COR-L47 (cell line): ENCODE measurements at regions not wholly inside any gene's neighbourhood (a gene's known extent, or its start where the extent isn't known, plus 50 kb on each side); places are given as distances from the start of the nearest gene placed in this dataset.
"Not testable (repeated sequence)": the region's sequence is repeated elsewhere in the genome, so short reads cannot be mapped to it uniquely, and the experiment has no call there.

Experiments
- DNase-seq: peaks from one replicate; lab custom pipeline; 2025; lab: John Stamatoyannopoulos, UW

- no peak for DNase-seq
Measured at GRCh38 chr4:62676962-62677361, 1476.8 kb downstream of the ADGRL3 start.

GRCh38 chr4:62670514-62670913 is 1470.4 kb downstream of the ADGRL3 start:
- peak; percentile 60 for DNase-seq

DNA sequence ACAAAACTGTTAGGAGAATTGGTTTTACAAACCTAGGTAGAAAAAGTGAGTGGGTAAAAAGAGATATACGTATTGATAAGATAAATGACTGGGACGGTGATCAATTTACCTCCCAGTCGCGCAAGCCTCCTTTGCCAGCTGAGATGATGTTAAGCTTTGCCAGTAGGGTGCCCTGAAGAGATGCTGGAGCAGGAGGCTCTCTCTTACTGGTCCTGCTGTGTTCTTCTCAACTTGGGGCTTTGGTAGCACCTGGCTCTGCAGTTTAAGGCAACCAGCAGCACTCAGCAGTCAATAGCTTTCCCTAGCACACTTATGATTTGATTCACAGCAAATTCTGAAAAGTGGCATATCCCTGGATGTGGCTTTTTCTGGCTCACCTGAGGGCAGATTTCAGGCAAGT is 1461.7 kb downstream of the ADGRL3 start:
- no peak for DNase-seq

GRCh38 chr4:62656006-62656405 is 1455.9 kb downstream of the ADGRL3 start:
- no peak for DNase-seq

- DNase-seq: peak; percentile 33
Measured at GRCh38 chr4:62644372-62644771, 1444.2 kb downstream of the ADGRL3 start.

GRCh38 chr4:62640296-62640695 is 1440.2 kb downstream of the ADGRL3 start:
- peak; percentile 18 for DNase-seq

- DNase-seq: no peak
Measured at GRCh38 chr4:62627671-62628070, 1427.5 kb downstream of the ADGRL3 start.

GRCh38 chr4:62627141-62627540 is 1427.0 kb downstream of the ADGRL3 start:
- DNase-seq: no peak

GRCh38 chr4:62622089-62622488 is 1422.0 kb downstream of the ADGRL3 start:
- DNase-seq: no peak

DNA sequence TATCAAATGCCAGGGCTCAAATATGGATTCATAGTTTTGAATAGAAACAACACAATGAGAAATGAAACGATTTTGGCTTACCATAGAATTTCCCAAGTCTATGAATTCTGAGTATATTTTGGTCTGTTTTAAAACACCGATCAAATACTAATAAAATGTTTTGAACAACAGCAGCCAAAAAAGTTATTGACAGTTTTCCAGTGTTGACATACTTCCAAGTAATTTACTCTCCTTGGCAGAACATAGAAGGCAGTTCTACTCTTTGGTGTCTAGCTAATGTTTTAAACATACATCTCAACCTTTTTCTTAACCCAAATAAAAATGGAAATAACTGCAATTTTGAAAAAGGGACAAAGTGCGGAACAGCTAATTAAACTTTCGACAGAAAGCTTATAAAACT is 1419.8 kb downstream of the ADGRL3 start:
- no peak for DNase-seq

DNA sequence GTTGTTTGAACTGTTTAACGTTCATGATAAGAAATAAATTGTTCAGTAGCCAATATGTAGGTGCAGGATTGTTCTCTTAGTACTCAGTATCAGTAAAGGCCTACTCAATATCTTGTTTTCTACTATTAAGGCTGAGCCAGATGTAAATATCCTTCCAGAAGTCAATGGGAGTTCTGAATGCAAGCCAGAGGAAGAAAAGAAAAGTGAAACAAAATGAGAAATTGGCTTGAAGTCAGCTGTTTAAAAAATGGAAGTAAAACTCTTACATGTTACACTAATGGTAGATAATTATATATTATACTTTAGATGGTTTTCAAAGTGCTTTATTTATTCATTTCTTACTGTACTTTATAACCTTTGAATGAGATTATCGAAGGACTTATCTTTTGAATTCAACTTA is 1417.9 kb downstream of the ADGRL3 start:
- DNase-seq: no peak

DNA sequence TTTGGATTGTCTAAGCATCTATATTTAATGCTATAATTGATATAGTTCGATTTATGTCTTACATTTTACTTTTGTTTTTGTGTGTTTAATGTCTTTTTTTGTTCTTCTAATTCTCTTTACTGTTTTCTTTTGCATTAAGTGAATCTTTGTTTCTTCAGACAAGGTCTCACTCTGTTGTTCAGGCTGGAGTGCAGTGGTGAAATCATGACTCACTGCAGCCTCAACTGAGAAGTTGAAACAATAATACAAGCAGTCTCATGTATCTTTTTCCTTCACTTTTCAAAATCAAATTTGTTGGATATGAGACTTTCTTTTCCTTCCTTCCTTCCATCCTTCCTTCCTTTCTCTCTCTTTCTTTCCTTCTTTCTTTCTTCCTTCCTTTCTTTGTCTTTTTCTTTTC is 1401.6 kb downstream of the ADGRL3 start:
- no peak for DNase-seq

DNA sequence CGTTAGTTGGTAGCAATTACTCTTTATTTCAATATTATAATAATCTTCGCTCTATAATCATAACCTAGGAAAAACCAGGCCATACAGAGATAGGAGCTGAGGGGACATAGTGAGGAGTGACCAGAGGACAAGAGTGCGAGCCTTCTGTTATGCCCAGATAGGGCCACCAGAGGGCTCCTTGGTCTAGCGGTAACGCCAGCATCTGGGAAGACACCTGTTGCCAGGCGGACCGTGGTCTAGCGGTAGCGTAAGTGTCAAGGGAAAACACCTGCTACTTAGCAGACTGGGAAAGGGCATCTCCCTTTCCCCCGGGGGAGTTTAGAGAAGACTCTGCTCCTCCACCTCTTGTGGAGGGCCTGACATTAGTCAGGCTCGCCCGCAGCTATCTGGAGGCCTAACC is 1395.1 kb downstream of the ADGRL3 start:
- not testable (repeated sequence) for DNase-seq

DNA sequence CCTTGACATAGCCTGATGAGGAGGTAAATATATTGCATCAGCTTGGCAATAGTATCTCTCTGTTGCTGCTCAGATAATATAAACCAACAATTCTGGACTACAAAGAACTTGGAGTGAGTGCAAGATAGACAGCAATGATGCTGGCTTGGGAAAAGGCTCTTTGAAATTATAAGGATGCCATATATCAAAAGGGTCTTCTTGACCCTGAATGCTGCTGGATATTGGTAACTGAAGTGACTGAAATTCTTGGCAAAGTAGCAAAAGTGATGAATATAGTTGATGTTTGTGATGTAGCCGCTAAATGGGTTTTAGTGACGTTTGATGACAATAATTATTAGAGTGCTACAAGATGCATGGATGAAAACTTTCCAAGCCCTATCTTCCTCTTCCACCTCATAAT is 1391.6 kb downstream of the ADGRL3 start:
- no peak for DNase-seq

GRCh38 chr4:62588671-62589070 is 1388.5 kb downstream of the ADGRL3 start:
- no peak for DNase-seq

DNA sequence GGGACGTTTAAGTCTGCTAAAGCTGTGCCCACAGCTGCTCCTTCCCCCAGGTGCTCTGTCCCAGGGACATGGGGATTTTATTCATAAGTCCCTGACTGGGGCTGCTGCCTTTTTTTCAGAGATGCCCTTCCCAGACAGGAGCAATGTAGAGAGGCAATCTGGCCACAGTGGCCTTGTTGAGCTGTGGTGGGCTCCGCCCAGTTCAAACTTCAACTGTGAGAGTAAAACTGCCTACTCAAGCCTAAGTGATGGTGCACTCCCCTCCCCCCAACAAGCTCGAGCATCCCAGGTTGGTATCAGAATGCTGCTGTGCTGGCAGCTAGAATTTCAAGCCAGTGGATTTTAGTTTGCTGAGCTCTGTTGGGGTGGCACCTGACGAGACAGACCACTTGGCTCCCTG is 1371.4 kb downstream of the ADGRL3 start:
- no peak for DNase-seq

DNA sequence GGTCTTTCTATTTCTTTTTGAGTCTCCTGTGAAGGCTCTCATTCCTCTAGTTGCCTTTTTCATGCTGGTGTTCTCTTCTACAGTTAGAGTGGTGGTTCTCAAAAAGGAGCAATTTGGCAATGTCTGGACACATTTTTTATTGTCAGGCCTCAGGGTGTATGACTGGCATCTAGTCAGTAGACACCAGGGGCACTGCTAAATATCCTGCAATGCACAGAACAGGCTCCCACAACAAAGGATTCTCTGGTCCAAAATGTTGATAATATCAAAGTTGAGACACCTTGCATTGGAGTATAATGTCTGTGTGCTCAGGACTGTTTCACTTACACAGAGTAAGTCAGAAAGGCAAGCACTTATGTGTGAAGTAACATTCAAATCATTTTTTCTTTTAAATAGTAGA is 1360.7 kb downstream of the ADGRL3 start:
- DNase-seq: no peak

DNA sequence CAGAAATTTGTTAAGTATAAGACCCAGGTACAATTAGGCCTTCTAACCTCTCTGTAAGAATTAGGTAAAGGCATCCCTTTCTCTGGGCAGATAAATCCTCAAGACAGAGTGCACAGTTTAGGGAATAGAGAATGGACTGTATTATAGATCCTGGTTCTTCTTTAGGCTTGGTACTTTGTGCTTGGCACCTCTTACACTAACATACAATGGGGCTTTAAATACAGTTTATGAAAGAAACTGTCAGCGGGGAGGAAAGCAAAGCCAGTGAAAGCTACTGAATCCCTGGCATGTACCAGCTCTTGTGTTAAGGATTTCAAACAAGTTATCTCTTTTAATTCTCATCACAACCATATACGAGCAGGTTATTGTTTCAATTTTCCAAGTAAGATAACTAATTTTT is 1350.0 kb downstream of the ADGRL3 start:
- DNase-seq: no peak

- DNase-seq: no peak
Measured at GRCh38 chr4:62549601-62550000, 1349.5 kb downstream of the ADGRL3 start.

- DNase-seq: no peak
Measured at GRCh38 chr4:62548765-62549164, 1348.6 kb downstream of the ADGRL3 start.

DNA sequence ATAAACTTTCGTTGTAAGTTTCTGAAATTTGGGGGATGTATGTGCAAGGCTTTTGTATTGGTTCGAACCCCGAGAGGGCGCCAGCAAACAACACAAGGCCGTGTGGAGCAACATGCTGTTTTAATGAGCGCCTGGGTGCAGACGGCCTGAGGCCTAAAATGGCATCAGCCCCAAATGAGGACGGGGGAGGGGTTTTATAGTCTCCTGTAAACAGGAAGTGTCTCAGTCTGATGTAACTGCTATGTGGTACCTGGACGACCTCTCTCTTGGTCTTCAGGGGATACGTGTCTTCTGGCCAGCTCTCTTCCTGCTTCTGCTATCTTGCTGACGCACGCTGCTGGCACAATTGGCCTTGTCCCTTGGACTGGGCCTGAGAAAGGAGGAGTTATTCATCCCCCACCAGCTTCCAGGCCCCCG is 1348.0 kb downstream of the ADGRL3 start:
- no peak for DNase-seq

- no peak for DNase-seq
Measured at GRCh38 chr4:62544428-62544827, 1344.3 kb downstream of the ADGRL3 start.

- DNase-seq: no peak
Measured at GRCh38 chr4:62543002-62543401, 1342.9 kb downstream of the ADGRL3 start.

DNA sequence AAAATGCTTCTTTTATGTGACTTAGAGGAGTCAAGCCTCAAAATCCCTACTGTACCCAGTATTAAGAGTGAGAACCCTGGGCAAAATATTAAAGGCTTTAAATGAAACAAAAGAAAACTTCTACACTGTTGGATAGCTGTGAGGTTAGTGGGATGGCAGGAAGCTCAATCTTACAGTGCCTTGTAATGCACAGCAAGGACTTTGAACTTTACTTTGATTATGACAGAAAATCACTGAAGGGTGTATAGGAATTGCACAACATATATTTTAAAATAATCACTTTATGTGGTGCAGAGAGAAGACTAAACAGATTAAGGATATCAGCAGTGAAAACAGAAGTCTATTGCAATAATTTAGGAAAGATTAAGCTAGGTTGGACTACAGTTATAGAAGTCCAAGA is 1333.4 kb downstream of the ADGRL3 start:
- DNase-seq: no peak

GRCh38 chr4:62531731-62532130 is 1331.6 kb downstream of the ADGRL3 start:
- DNase-seq: no peak
